GM12892 (cell line): ENCODE measurements at regions not wholly inside any gene's neighbourhood (a gene's known extent, or its start where the extent isn't known, plus 50 kb on each side); places are given as distances from the start of the nearest gene placed in this dataset.

ENCODE experiments used
- DNase-seq: peaks from one replicate; pipeline ENCODE4 v3.0.0; 2011; ENCODE audit not compliant: insufficient read length
- FAIRE-seq: peaks from 2 replicates; lab custom pipeline; 2011; peaks lifted over from hg19 to GRCh38; lab: Jason Lieb, UNC
- POLR2A ChIP-seq: IDR thresholded peaks from 2 replicates; pipeline ENCODE4 v1.6.1; 2011; ENCODE audit warnings: low read depth, low read length, control low read depth
- POLR2AphosphoS5 ChIP-seq: IDR thresholded peaks from 2 replicates; pipeline ENCODE4 v1.6.1; 2011; ENCODE audit warnings: low read depth, low read length, control low read depth
- TAF1 ChIP-seq: IDR thresholded peaks from 2 replicates; pipeline ENCODE4 v1.6.1; 2011; ENCODE audit warnings: low read depth, mild to moderate bottlenecking, control low read depth, low read length, borderline replicate concordance

GRCh38 chr10:59079386-59080226 is 96.8 kb upstream of the PHYHIPL start:
- TF ChIP-seq TAF1: no peak
- TF ChIP-seq POLR2AphosphoS5: no peak
- no peak for TF ChIP-seq POLR2A
- DNase-seq (no peak), FAIRE-seq (no peak)

- FAIRE-seq: no peak
- DNase-seq: no peak
- no peak for TF ChIP-seq TAF1
- TF ChIP-seq POLR2AphosphoS5: no peak
- TF ChIP-seq POLR2A: no peak
These were observed 94.2 kb upstream of the PHYHIPL start for GRCh38 chr10:59082249-59082648.

DNA sequence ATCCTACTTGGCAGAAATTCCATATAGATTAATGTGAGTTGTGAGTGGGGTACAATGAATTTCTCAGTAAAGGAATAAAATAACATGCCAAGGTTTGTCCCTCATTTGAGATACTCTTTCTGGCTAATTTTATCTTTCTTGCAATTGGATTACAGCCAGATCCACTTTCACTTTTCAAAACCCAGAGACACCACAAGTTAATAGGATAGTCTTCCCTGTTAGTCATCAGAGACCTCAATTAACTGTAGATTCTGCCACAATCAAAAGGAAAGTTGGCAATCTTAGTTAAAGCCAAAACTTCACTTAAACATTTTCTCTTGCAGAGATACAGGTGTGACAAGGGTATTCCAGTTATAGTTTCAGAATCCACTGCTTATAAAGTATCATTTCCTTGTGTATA is 91.4 kb upstream of the PHYHIPL start:
- no peak for FAIRE-seq
- TF ChIP-seq TAF1 (no peak), POLR2AphosphoS5 (no peak), POLR2A (no peak)
- no peak for DNase-seq

GRCh38 chr10:59085711-59086502 is 90.5 kb upstream of the PHYHIPL start:
- FAIRE-seq (no peak), DNase-seq (no peak)
- TF ChIP-seq POLR2A: no peak
- no peak for TF ChIP-seq TAF1
- TF ChIP-seq POLR2AphosphoS5: no peak

- no peak for DNase-seq
- no peak for TF ChIP-seq POLR2AphosphoS5
- no peak for TF ChIP-seq POLR2A
- TF ChIP-seq TAF1: no peak
- FAIRE-seq: no peak
These were observed 89.0 kb upstream of the PHYHIPL start for GRCh38 chr10:59087486-59087885.

GRCh38 chr10:59088912-59089573 is 87.4 kb upstream of the PHYHIPL start:
- FAIRE-seq (no peak), DNase-seq (no peak)
- TF ChIP-seq POLR2A: no peak

- FAIRE-seq (no peak), DNase-seq (no peak)
- TF ChIP-seq TAF1: no peak
- TF ChIP-seq POLR2A: no peak
- no peak for TF ChIP-seq POLR2AphosphoS5
These were observed 85.4 kb upstream of the PHYHIPL start for GRCh38 chr10:59090817-59091622.

GRCh38 chr10:59093461-59093860 is 83.0 kb upstream of the PHYHIPL start:
- FAIRE-seq (no peak), DNase-seq (no peak)
- no peak for TF ChIP-seq TAF1
- TF ChIP-seq POLR2A: no peak
- TF ChIP-seq POLR2AphosphoS5: no peak

- TF ChIP-seq POLR2AphosphoS5 (no peak), POLR2A (no peak), TAF1 (no peak)
- DNase-seq (no peak), FAIRE-seq (no peak)
These were observed 79.8 kb upstream of the PHYHIPL start for GRCh38 chr10:59096631-59097030.

DNA sequence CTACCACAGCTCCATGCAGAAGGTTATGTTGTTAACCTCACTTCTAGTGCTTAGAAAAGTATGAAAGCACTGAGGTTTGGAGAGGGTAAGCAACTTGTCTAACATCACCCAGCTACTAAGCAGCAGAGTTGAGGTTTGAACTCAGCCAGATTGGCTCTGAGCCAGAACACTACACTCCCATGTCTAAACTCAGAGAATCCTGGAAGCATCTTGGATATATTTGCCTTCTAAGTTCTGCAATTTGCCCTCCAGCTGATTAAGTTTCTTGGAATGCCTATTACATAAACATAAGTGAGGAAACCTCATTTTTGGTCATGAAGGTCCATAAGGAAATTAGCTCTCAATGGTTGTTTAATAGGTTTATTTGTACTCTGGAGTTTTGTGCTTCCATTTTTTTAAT is 78.1 kb upstream of the PHYHIPL start:
- no peak for DNase-seq

More for the DNA sequence above, 78.1 kb upstream of the PHYHIPL start:
- TF ChIP-seq POLR2AphosphoS5: no peak
- TF ChIP-seq POLR2A: no peak
- TF ChIP-seq TAF1: no peak
- FAIRE-seq: no peak
